Tibial nerve (tissue), 4 donors: ENCODE measurements at regions not wholly inside any gene's neighbourhood (a gene's known extent, or its start where the extent isn't known, plus 50 kb on each side); places are given as distances from the start of the nearest gene placed in this dataset.

Experiments used
- EP300 ChIP-seq, 2 donors: sonication (generic); formaldehyde crosslinking; IDR thresholded peaks; one replicate each; pipeline ENCODE4 v1.6.1; 2017; ENCODE audit warnings: antibody characterized with exemption in 2 of 2, mild to moderate bottlenecking in 1 of 2
- POLR2A ChIP-seq, 2 donors: fragments of 450-650 bp; IDR thresholded peaks; one replicate each; pipeline ENCODE4 v1.6.1; 2017; ENCODE audit warnings: antibody characterized with exemption in 2 of 2, mild to moderate bottlenecking in 2 of 2, moderate library complexity in 2 of 2
- TF ChIP-seq, protein P1 (sequence below), 5 experiments: fragments of 200-600 bp in 3 of 5; fragments of 450-650 bp in 2 of 5; sonication (generic) in 3 of 5; IDR thresholded peaks; one replicate each; pipeline ENCODE4 v1.5.1; 2016 to 2019; ENCODE audit warnings: antibody characterized with exemption in 5 of 5, mild to moderate bottlenecking in 3 of 5, moderate library complexity in 2 of 5

DNA sequence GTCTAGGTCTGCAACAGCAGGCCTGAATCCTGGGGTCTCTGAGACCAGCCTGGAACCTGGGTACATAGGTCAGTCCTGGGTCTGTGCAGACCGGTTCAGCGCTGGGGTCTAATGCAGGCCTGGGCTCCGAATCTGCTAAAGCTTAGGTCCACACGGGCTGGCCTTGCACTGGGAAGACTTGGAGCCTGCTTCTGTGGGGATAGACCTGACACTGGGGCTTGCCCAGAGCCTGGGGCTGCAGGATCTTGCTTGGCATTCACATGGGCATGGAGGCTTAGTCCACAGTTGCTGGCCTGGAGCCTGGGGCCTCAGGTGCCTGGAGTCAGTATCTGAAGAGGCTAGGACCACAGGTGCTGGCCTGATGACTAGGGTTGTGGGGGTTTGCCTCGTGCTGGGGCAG is 369.8 kb upstream of the SEL1L start:
- TF ChIP-seq EP300 (IDR thresholded peaks at IDR 0.05): no peak
- TF ChIP-seq, protein P1, sequence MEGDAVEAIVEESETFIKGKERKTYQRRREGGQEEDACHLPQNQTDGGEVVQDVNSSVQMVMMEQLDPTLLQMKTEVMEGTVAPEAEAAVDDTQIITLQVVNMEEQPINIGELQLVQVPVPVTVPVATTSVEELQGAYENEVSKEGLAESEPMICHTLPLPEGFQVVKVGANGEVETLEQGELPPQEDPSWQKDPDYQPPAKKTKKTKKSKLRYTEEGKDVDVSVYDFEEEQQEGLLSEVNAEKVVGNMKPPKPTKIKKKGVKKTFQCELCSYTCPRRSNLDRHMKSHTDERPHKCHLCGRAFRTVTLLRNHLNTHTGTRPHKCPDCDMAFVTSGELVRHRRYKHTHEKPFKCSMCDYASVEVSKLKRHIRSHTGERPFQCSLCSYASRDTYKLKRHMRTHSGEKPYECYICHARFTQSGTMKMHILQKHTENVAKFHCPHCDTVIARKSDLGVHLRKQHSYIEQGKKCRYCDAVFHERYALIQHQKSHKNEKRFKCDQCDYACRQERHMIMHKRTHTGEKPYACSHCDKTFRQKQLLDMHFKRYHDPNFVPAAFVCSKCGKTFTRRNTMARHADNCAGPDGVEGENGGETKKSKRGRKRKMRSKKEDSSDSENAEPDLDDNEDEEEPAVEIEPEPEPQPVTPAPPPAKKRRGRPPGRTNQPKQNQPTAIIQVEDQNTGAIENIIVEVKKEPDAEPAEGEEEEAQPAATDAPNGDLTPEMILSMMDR (IDR thresholded peaks at IDR 0.05): no peak
- no peak for TF ChIP-seq POLR2A (IDR thresholded peaks at IDR 0.05)
